ENCODE measurements at regions not wholly inside any gene's neighbourhood (a gene's known extent, or its start where the extent isn't known, plus 50 kb on each side); places are given as distances from the start of the nearest gene placed in this dataset.

DNA sequence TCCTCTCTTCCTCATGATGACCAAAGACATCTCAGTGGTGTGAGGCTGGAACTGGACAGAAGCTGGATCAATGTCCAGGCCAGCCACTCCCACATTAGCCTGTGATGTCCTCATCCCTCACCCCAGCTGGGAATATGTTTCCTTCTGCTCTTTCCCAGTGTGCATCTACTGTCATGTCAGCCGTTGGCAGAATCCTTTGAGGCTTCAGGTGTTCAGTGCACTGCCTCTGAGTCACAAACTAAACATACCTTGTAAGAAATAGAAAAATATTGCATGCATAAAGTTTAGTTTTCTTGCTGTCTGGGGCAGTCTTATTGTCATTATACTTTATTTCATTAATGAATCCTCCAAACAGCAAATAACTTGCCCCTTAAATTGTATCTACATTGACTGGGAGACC is 161.6 kb upstream of the RASGRP1 start:
- WGBS, 2 donors: 92 to 94% methylated on average over 1 of the region's 1 CpG
- no peak for ATAC-seq (ENCODE audit: insufficient read depth, low FRiP score)
- no peaks in the 10 kb centered on the region for H3K27me3 ChIP-seq (ENCODE audit: control insufficient read depth in 3 of 3, insufficient read depth in 3 of 3, low read length in 2 of 3)
- no peak overlapping the region for H3K27ac ChIP-seq (ENCODE audit: low read depth in 1 of 2, low read length in 1 of 2)
- DNase-seq: no peak
- H3K4me1 ChIP-seq (ENCODE audit: control insufficient read depth in 5 of 5, insufficient read depth in 5 of 5, low read length in 5 of 5): no peaks in the 10 kb centered on the region
- no peak overlapping the region for H3K4me3 ChIP-seq
- no peaks in the 10 kb centered on the region for H3K36me3 ChIP-seq (ENCODE audit: control insufficient read depth in 4 of 4, insufficient read depth in 4 of 4, low read length in 4 of 4)
- no peaks in the 10 kb centered on the region for H3K9me3 ChIP-seq (ENCODE audit: control insufficient read depth in 4 of 4, insufficient read depth in 3 of 4, low read length in 3 of 4)
- TF ChIP-seq, protein P1, sequence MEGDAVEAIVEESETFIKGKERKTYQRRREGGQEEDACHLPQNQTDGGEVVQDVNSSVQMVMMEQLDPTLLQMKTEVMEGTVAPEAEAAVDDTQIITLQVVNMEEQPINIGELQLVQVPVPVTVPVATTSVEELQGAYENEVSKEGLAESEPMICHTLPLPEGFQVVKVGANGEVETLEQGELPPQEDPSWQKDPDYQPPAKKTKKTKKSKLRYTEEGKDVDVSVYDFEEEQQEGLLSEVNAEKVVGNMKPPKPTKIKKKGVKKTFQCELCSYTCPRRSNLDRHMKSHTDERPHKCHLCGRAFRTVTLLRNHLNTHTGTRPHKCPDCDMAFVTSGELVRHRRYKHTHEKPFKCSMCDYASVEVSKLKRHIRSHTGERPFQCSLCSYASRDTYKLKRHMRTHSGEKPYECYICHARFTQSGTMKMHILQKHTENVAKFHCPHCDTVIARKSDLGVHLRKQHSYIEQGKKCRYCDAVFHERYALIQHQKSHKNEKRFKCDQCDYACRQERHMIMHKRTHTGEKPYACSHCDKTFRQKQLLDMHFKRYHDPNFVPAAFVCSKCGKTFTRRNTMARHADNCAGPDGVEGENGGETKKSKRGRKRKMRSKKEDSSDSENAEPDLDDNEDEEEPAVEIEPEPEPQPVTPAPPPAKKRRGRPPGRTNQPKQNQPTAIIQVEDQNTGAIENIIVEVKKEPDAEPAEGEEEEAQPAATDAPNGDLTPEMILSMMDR (IDR thresholded peaks at IDR 0.05; ENCODE audit: control extremely low read depth, extremely low read depth): no peak
- H3K9ac ChIP-seq (ENCODE audit: insufficient read depth in 1 of 2, low read length in 2 of 2): no peak overlapping the region

DNA sequence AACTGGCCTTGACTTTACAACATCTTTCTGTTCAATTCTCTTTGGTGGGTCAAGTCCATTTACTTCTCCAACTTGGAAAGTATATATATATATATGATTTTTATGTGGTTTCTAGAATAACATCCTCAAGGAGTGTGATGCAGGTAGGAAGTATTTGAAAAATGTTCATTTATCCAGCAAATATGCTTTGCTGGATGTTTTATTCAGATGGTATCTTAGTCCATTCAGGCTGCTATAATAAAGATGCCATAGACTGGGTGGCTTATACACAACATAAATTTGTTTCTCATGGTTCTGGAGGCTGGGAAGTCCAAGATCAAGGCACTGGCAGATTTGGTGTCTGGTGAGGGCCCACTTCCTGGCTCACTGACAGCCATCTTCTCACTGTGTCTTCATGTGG is 168.7 kb upstream of the RASGRP1 start:
- Histone ChIP-seq H3K9me3 (ENCODE audit: control insufficient read depth in 4 of 4, insufficient read depth in 3 of 4, low read length in 3 of 4) (no peaks in the 10 kb centered on the region), H3K27me3 (ENCODE audit: control insufficient read depth in 3 of 3, insufficient read depth in 3 of 3, low read length in 2 of 3) (no peaks in the 10 kb centered on the region), H3K27ac (ENCODE audit: low read depth in 1 of 2, low read length in 1 of 2) (no peak overlapping the region), H3K9ac (ENCODE audit: insufficient read depth in 1 of 2, low read length in 2 of 2) (no peak overlapping the region), H3K36me3 (ENCODE audit: control insufficient read depth in 4 of 4, insufficient read depth in 4 of 4, low read length in 4 of 4) (no peaks in the 10 kb centered on the region), H3K4me3 (no peak overlapping the region), H3K4me1 (ENCODE audit: control insufficient read depth in 5 of 5, insufficient read depth in 5 of 5, low read length in 5 of 5) (no peaks in the 10 kb centered on the region)
- DNase-seq (no peak), ATAC-seq (ENCODE audit: insufficient read depth, low FRiP score) (no peak)
- TF ChIP-seq, protein P1 (IDR thresholded peaks at IDR 0.05; ENCODE audit: control extremely low read depth, extremely low read depth): no peak

DNA sequence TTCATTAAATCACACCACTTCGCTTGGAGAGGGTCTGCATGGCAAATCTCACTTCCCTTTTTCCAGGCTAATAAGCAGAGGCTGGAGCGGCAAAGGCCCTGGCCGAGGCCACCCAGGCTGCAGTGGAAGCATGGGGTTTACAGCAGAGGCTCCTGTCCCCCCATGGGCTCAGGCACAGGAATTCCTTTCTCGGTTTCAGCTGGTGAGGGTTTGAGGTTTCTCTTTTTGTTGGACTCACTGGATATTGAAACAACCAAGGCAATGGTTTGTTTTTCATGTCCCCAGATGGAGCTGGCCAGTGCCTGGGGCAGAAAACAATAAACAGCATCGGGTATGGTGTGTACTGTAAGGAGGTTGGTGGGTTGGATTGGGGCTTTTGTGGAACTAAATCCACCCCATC is 175.6 kb upstream of the RASGRP1 start:
- DNase-seq (no peak), ATAC-seq (ENCODE audit: insufficient read depth, low FRiP score) (no peak)
- Histone ChIP-seq H3K27me3 (ENCODE audit: control insufficient read depth in 3 of 3, insufficient read depth in 3 of 3, low read length in 2 of 3) (no peaks in the 10 kb centered on the region), H3K9me3 (ENCODE audit: control insufficient read depth in 4 of 4, insufficient read depth in 3 of 4, low read length in 3 of 4) (no peaks in the 10 kb centered on the region), H3K4me3 (no peak overlapping the region), H3K27ac (ENCODE audit: low read depth in 1 of 2, low read length in 1 of 2) (no peak overlapping the region), H3K36me3 (ENCODE audit: control insufficient read depth in 4 of 4, insufficient read depth in 4 of 4, low read length in 4 of 4) (no peaks in the 10 kb centered on the region), H3K4me1 (ENCODE audit: control insufficient read depth in 5 of 5, insufficient read depth in 5 of 5, low read length in 5 of 5) (no peaks in the 10 kb centered on the region), H3K9ac (ENCODE audit: insufficient read depth in 1 of 2, low read length in 2 of 2) (no peak overlapping the region)
- WGBS, 2 donors: 86 to 95% methylated on average over 5 of the region's 5 CpGs
- TF ChIP-seq, protein P1 (IDR thresholded peaks at IDR 0.05; ENCODE audit: control extremely low read depth, extremely low read depth): no peak

DNA sequence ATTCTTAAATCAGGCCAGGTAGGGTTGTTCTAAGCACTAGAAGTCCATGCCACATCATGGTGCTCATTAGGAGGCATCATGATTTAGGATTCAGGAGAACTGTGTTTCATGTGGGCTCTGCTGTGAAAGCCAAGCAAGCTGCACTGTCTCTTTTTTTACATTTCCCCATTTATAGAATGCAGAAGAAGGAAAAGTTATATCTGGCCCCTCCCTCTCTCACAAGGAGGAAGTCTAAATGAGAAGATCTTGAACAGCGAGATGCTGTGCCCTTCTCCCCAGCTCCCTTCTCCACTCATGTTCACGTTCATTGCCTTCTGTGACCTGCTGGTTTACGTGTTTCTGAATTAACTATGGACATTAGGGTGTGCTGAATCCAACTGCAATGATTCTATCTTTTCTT is 178.5 kb upstream of the RASGRP1 start:
- H3K36me3 ChIP-seq (ENCODE audit: control insufficient read depth in 4 of 4, insufficient read depth in 4 of 4, low read length in 4 of 4): no peaks in the 10 kb centered on the region
- H3K27me3 ChIP-seq (ENCODE audit: control insufficient read depth in 3 of 3, insufficient read depth in 3 of 3, low read length in 2 of 3): no peaks in the 10 kb centered on the region
- no peaks in the 10 kb centered on the region for H3K4me1 ChIP-seq (ENCODE audit: control insufficient read depth in 5 of 5, insufficient read depth in 5 of 5, low read length in 5 of 5)
- ATAC-seq (ENCODE audit: insufficient read depth, low FRiP score) (no peak), DNase-seq (no peak)
- no peak overlapping the region for H3K9ac ChIP-seq (ENCODE audit: insufficient read depth in 1 of 2, low read length in 2 of 2)
- H3K27ac ChIP-seq (ENCODE audit: low read depth in 1 of 2, low read length in 1 of 2): no peak overlapping the region
- H3K9me3 ChIP-seq (ENCODE audit: control insufficient read depth in 4 of 4, insufficient read depth in 3 of 4, low read length in 3 of 4): peaks cover 0 to 3% (median 0%) of the 10 kb centered on the region in 4 donors
- 61 to 73% methylated on average over 3 of the region's 3 CpGs for WGBS, 2 donors
- no peak overlapping the region for H3K4me3 ChIP-seq
- TF ChIP-seq, protein P1 (IDR thresholded peaks at IDR 0.05; ENCODE audit: control extremely low read depth, extremely low read depth): no peak
